Brain pericyte (primary cell): ENCODE measurements at regions not wholly inside any gene's neighbourhood (a gene's known extent, or its start where the extent isn't known, plus 50 kb on each side); places are given as distances from the start of the nearest gene placed in this dataset.
"Not testable (repeated sequence)": the region's sequence is repeated elsewhere in the genome, so short reads cannot be mapped to it uniquely, and the experiment has no call there.

Experiments used
- DNase-seq: peaks from one replicate; pipeline ENCODE4 v3.0.0-alpha.2; 2012; ENCODE audit warnings: low read depth, low spot score

DNA sequence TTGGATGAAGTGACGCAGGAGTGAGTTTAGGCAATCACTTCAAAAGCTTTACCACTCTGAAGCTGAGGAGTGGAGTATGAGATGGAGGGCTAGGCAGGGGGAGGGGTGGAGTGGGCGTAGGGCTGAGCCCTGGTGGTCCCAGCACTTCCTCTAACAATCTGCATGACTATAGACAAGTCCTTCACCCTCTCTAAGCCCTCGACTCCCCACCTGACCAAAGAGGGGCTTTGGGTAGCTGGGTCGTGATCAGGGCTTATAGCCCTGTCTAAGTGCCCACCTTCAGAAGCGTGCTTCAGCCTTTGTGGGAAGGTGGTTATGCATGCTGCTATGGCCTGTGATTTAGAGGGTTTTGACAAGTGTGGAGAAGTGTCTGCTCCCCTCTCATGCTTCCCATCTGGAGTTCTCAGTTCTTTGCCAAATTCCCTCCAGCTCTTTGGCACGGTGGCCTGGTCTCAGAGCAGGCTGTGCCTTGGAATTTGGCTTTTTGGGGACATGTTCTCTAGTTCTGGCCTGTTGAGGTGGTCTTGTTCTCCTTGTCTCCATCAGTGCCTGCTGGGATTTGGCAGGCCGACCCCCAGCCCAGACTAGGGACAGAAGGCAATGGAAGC lies 53.0 kb downstream of the ACTBL2 start:
- DNase-seq = no peak

DNA sequence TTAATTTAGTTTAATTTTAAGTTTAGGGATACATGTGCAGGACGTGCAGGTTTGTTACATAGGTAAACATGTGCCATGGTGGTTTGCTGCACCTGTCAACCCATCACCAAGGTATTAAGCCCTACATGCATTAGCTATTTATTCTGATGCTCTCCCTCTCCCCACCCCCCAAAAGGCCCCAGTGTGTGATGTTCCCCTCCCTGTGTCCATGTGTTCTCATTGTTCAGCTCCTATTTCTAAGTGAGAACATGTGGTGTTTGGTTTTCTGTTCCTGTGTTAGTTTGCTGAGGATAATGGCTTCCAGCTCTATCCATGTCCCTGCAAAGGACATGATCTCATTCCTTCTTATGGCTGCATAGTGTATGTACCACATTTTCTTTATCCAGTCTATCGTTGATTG lies 53.6 kb downstream of the ACTBL2 start:
- DNase-seq = not testable (repeated sequence)

DNA sequence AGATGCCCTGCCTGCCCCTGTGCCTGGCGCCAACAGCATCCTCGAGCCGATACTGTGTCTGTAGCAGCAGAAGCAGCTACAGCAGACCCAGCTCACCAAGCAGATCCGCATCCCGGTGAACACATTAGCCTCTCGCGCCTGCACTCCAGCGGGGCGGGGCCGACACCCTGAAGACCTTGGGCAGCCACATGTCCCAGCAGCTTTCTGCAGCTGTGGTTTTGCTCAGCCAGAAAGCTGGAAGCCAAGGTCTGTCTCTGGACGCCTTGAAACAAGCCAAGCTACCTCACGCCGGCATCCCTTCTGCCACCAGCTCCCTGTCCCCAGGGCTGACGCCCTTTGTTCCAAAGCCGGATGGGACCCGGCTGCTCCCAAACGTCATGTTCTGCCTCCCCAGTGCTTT lies 59.6 kb downstream of the ACTBL2 start:
- no peak for DNase-seq

DNA sequence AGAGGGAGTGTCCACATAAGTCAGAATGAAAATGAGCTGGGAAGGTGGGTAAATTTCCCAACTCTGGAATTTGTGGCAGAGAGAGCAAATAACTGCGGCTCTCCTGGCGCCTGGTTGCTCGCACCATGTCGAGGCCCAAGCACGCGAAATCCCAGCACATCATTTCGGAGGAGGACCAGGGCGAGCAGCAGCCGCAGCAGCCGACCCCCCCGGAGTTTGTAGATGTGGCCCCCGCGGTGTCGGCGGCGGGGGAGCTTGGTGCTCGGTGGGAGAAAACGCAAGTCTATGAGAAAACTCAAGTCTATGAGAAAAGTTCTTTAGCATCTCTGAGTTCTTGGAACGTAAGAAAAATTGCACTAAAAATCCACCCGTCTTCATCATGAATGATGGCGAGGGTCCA lies 60.3 kb downstream of the ACTBL2 start:
- no peak for DNase-seq

DNA sequence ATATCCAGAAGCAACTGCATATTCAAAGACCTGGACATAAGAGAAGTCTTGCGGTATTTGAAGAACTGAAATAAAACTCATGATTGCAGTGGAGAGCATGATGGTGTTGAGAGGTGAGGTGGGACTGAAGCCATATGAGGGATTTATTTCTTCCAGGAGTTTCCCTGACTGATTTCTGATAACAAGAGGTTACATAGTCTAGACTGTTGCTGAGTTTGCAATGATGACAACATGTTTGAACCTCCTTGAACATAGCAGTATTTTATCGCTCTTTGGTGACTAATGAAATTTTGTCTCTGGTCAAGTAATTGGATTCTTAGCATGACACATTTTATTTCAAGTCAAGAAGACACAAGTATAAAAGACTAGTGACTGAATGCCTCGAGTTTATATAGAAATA lies 61.8 kb downstream of the ACTBL2 start:
- DNase-seq = no peak

DNA sequence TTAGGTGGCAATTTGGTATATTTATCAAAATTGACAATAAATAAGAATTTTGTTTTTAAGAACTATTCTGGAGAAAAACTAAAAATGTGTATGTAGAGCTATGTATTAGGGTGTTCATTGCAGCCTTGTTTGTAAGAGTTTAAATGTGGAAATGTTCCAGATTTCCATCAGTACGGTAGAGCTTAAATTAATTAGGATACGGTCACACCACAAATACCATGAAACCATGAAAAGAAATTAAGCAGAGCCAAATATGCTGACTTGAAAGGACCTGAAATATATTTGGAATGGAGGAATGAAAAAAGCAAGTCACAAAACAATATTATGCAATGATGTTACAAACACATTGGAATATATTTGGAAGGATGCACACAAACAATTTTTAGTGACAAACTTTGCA lies 64.6 kb downstream of the ACTBL2 start:
- DNase-seq = no peak

DNA sequence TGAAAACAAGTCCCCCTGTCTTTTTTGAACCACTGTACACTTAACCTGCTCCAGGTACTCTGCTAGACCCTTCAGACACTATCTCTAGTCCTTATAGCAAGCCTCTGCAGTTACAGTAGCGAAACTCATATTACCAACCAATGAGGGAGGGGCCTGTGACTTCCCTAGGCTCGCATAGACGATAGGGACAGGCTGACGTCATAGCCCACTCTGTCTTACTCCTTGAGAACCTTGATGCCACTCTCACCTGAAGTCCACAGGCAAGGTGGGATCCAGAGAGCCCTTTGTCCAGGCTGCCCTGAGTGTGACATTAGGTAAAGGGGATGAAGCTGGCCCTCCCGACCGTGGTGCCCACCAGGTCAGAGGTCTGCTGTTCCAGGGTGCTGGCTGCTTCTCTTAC lies 65.3 kb downstream of the ACTBL2 start:
- no peak for DNase-seq

DNA sequence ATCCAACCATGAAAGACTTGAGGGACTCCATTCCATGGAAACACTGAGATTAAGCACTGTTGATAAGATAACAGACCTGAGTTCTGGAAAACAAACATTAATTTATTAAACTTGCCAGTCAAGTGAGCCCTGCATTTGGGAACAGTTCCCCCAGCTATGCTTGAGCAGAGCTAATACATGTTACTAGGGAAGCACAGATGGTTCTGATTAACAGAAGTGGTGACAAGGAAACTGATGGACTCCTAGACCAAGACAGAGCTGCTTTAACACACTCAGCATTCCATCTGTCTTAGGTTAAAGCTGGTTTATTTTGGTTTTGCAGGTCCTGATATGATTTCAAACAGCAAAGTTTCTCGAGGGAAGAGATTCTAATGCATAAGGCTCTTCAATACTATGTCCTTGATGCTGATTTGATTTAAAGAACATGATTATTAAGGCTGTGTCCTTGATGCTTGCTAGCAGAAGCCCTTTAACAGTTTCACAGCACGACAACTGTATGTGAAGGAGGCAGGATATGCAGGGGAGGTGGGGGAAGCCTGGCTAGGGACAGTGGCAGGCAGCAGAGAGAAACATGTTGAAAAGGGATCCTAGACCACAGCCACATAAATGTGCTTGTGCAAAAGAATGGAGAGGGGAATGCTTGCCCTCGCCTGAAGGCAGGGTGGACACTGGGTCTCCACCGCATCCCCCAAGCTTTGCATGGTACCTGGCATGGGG lies 66.2 kb downstream of the ACTBL2 start:
- DNase-seq = no peak

DNA sequence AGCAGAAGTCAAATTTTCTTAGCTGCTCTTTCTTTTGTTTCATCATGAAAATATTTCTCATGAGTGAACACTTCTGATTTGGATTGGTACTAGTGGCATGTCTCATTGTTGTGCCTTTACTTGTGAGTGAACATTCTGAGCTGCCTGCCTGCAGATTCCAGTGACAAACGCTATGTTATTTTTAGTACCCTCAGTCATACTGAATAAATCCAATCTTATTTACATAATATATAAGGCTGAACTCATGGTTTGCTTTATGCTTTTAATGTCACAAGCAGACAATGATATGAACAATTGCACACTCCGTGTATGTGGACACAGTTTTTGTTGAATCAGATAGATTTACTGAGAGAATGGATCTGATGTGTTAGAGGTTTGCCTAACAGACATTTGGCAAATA lies 67.8 kb downstream of the ACTBL2 start:
- no peak for DNase-seq

DNA sequence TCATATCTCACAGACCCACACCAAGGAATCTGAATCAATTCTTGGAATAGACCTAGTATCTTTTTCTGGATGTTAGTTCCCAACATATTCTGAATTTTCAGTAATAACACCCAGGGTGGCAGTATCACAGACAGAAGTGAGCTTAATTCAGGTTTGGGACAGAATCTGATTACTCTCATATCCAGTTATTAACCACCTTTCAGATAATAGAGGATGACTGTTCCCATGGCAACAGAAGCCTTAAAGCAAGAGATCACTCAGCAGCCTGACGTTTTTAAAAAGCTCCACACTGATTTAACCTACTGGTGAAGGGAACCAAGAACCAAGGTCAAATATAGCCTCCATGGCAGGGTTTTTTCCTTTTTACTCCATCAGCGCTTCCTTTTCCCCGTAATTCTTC lies 68.4 kb downstream of the ACTBL2 start:
- no peak for DNase-seq

DNA sequence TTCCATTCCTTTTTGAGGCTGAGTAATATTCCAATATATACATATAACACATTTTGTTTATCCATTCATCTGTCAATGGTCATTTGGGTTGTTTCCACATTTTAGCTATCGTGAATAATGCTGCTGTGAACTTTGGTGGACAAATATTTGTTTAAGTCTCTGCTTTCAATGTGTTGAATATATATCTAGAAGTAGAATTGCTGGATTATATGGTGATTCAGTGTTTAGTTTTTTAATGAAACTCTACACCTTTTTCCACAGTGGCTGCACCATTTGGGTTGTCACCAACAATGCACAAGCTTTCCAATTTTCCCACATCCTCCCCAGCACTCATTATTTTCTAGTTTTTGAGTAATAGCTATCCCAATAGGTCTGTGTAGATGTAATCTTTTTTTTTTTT lies 69.5 kb downstream of the ACTBL2 start:
- no peak for DNase-seq

DNA sequence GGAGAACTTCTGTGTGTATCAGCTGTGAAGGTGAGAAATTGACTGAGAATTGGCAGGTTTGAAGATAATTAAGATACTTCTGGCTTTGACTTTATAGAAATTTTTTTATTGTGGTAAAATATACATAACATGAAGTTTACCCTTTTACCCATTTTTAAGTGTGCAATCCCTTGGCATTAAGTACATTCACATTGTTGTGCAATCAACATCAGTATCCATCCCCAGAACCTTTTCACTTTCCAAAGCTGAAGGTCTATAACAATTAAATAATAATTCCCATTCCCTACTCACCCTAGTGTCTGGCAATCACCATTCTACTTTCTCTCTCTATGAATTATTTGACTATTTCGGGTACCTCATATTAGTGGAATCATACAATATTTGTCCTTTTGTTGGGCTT lies 69.9 kb downstream of the ACTBL2 start:
- DNase-seq = no peak

DNA sequence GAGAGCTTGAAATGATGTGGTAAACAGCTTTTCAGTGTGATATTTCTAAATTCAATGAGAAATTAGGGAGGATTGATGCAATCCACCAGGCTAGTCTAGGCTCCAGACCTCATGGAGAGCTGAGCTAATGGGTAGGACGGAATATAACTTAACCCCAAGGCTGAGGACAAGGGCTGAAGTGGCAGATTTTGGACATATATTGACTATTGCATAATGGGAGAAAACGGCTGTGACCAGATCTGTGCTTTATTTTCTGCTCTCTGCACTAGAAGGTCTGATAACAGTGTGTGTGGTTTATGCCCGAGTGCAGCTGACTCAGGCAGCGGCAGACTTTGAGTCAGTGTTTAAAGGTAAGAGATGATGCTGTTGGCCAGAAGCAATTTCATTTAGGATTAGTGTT lies 70.6 kb downstream of the ACTBL2 start:
- no peak for DNase-seq

DNA sequence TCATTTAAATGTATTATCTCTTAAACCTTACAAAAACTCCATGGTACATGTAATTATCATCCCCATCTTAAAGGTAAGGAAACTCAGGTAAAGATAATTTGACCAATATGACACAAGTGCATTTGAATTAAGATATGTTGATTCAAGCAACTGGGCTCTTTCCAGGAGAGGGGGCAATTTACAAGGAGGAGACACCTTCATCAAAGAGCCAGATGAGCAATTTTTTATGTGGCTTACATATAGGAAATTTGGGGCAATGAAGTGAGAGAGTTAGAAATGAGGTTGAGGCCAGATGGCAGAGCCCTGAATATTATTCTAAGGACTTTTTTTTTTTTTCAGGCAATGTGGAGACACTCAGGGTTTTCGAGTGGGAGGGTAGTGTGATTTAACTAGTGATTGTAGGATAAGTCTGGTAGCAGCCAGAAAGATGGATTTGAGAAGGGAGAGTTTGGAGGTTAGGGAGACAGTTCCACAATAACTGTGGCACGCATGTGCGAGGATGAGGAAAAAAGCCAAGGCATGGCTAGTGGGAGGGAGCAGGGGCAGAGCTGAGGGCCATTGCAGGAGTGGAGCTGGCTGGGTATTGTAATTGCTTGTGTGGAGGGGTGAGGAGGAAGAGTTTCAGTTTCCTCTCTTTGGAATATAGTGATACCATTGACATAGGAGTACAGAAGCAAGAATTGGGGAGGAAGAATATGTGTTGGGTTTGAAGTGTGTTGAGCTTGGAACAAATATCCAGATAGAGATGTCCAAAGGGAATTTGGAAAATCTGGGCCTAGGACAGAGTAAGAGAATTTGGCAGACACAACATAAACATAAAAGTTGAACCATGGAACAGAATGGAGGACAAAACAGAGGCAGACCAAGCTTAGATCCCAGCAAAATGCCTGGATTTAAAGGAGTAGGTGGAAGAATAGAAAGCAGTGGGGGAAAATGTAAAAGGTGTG lies 72.0 kb downstream of the ACTBL2 start:
- no peak for DNase-seq

DNA sequence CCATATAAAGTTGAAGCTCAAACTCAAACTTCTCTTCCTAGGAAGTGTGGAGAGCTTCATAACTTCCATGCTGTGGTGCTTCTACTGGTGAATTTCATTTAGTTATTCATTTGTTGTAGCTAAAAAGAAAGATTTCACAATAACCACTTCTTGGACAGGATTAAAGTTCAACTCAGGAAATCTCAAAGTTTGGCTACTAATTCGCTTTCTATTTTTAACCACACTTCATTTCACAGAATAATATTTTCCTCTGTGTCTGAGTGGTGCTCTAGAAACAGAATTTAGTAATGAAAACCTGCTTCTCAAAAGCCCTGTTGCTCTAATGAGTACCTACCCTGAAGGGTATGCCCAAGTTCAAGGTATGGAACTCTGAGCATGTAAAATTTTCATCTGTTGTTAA lies 73.9 kb downstream of the ACTBL2 start:
- no peak for DNase-seq

DNA sequence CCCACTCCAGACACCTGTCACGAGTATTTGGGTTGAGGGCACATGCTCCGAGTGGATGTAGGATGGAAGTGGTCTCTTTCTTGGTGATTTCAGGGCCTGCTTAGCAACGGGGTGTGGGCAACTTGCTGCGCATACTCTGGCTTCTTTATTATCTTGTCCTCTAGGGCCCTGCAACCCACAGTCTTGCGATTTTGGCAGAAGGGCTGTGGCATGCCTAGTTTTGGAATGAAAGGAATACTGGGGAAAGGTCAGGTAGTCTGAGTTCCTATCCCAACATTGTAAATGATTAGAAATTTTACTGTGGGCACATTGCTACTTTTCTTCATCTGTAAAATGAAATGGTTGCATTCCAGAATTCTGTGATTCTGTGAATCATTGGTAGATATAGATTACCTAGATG lies 74.3 kb downstream of the ACTBL2 start:
- DNase-seq = no peak

DNA sequence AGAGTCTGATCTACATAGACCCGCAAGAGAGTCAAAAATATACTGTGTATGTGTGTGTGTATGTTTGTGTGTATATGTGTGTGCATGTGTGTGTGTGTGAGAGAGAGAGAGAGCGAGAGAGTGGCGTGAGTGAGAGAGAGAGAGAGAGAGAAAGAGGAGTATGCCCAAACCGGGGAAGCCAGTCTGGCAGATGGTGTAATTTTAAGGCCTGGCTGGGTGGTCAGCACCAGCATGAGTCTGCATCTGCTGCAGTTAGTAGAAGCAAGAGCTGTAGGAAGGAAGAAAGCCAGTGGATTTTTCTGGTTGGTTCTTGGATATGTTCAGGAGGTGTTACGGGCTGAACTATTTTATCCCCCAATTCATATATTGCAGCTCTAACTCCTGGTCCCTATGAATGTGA lies 75.2 kb downstream of the ACTBL2 start:
- no peak for DNase-seq

DNA sequence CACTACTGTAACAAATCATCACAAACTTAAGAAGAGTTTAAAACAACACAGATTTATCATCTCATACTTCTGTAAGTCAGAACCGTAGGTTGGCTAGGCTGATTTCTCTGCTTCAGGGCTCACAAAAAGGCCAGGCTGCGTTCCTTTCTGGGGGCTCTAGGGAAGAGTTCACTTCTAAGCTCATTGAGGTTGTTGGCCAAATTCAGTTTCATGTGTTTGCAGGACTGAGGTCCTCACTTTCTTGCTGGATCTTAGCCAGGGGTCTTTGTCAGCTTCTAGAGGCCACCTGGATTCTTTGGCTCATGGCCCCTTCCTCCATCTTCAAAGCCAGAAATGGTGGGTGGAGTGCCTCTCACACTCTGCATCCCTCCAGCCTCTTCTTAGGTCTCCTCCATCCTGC lies 76.0 kb downstream of the ACTBL2 start:
- DNase-seq = no peak

DNA sequence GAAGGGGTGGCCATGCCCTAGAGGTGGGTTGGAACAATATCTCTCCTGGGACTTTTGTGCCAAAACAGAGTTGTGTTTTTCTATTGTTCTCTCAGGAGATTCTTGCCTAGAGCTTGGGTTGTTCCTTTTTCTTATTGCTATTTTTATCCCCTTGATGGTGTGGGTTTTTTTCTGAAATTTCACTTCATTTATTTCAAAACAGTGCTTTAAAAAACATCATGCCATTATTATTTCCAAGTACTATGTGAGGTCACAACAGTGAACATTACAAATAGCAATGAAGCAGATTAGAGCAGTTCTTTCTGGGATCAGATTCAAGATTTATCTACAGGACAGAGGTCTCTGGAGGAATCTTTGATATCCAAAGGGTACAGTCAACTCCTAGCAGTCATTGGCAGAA lies 76.6 kb downstream of the ACTBL2 start:
- no peak for DNase-seq

DNA sequence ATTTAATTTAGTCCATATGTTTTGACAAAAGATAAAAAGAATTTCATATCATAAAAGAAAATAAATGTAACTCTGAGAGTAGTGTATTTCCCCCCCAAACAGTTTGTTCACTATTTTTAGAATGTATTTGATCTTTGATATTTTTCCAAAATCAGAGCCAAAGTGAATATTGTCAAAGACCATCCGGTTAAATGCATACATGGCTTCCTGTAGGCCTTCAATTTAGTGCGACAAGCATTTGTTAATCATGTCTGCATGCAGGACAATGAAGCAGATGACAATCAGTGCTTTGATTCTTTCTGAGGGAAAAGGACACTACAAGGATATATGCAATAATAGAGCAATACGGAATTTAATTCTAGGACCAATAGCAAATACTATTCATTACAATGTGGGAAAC lies 79.8 kb downstream of the ACTBL2 start:
- no peak for DNase-seq

DNA sequence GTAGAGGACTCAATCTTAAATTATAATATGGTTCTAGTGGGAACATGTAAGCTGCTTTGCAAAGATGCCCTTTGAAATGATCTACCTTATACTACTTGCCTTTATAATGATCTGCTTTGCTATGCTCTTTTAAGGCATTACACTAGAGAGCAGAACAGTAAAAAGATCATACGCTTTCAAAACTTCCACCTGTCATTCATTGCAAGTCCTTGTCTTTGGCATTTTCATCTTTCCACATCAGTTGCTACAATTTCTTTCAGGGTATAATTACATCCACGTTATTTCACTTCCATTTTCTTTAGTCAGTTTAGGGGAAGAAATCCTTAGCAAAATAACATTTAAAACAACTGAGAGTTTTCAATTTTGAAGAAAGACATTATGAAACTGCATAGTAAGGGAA lies 80.3 kb downstream of the ACTBL2 start:
- no peak for DNase-seq

DNA sequence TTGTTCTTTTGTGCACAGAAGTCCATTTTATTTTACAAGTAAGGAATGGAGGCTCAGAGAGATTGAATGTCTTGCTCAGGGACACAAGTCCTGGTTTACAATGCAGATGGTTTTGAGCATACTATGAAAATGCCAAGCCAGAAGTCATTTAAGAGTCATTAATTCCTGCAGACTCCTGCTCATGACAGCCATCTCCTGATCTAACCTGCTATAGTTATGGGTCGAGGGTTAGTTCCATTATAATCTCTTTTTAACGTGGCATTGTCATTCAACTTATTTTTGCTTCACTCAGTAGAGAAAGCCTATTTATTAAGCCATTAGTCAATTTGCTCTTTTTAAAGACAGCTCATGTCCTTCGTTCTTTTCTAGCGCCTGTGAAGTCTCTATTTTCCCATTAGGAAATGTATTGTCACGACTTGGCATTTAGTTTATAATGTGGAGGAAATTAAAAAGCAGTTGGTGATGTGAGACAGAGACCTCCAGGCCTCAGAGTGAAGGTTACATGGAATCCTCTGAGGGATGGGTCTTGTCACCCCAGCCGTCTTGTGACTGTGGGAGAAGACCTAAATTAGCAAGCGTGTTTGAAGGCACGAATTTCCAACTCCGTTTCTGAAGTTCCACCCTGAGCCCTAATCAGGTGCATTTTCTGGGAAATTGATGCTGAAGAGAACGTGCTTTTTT lies 84.1 kb downstream of the ACTBL2 start:
- no peak for DNase-seq
